CD4-positive, alpha-beta T cell treated with Interleukin-2 at 100 ng/mL for 4 hours (primary cell): ENCODE measurements at regions not wholly inside any gene's neighbourhood (a gene's known extent, or its start where the extent isn't known, plus 50 kb on each side); places are given as distances from the start of the nearest gene placed in this dataset.

Source experiments
- DNase-seq: peaks from one replicate; pipeline ENCODE4 v3.0.0-alpha.2; 2020; ENCODE audit warnings: low spot score

- no peak for DNase-seq
Observed at GRCh38 chr1:82491301-82492048, 690.7 kb downstream of the ADGRL2 start.

GRCh38 chr1:82487778-82488177, 687.0 kb downstream of the ADGRL2 start:
- DNase-seq: no peak

GRCh38 chr1:82486969-82487368, 686.2 kb downstream of the ADGRL2 start:
- no peak for DNase-seq

- no peak for DNase-seq
Observed at GRCh38 chr1:82486468-82486867, 685.7 kb downstream of the ADGRL2 start.

- DNase-seq: no peak
Observed at GRCh38 chr1:82485591-82486369, 685.0 kb downstream of the ADGRL2 start.

GRCh38 chr1:82483146-82483545, 682.4 kb downstream of the ADGRL2 start:
- no peak for DNase-seq

- DNase-seq: no peak
Observed at GRCh38 chr1:82478916-82479315, 678.2 kb downstream of the ADGRL2 start.

- no peak for DNase-seq
Observed at GRCh38 chr1:82472489-82473131, 671.9 kb downstream of the ADGRL2 start.

GRCh38 chr1:82466891-82467290, 666.2 kb downstream of the ADGRL2 start:
- DNase-seq: no peak

GRCh38 chr1:82466416-82466815, 665.7 kb downstream of the ADGRL2 start:
- no peak for DNase-seq

GRCh38 chr1:82465024-82465423, 664.3 kb downstream of the ADGRL2 start:
- DNase-seq: no peak

- DNase-seq: no peak
Observed at GRCh38 chr1:82464362-82465001, 663.7 kb downstream of the ADGRL2 start.

- DNase-seq: no peak
Observed at GRCh38 chr1:82463951-82464350, 663.2 kb downstream of the ADGRL2 start.

GRCh38 chr1:82462366-82462765, 661.6 kb downstream of the ADGRL2 start:
- DNase-seq: no peak

- no peak for DNase-seq
Observed at GRCh38 chr1:82455342-82455741, 654.6 kb downstream of the ADGRL2 start.

- no peak for DNase-seq
Observed at GRCh38 chr1:82454431-82454830, 653.7 kb downstream of the ADGRL2 start.

- no peak for DNase-seq
Observed at GRCh38 chr1:82453511-82454185, 652.9 kb downstream of the ADGRL2 start.

GRCh38 chr1:82452096-82452495, 651.4 kb downstream of the ADGRL2 start:
- no peak for DNase-seq

GRCh38 chr1:82451191-82451590, 650.5 kb downstream of the ADGRL2 start:
- DNase-seq: no peak

- DNase-seq: no peak
Observed at GRCh38 chr1:82449506-82450057, 648.8 kb downstream of the ADGRL2 start.

GRCh38 chr1:82446955-82447354, 646.2 kb downstream of the ADGRL2 start:
- no peak for DNase-seq

- no peak for DNase-seq
Observed at GRCh38 chr1:82446236-82446635, 645.5 kb downstream of the ADGRL2 start.
